ENCODE measurements at regions not wholly inside any gene's neighbourhood (a gene's known extent, or its start where the extent isn't known, plus 50 kb on each side); places are given as distances from the start of the nearest gene placed in this dataset.

DNA sequence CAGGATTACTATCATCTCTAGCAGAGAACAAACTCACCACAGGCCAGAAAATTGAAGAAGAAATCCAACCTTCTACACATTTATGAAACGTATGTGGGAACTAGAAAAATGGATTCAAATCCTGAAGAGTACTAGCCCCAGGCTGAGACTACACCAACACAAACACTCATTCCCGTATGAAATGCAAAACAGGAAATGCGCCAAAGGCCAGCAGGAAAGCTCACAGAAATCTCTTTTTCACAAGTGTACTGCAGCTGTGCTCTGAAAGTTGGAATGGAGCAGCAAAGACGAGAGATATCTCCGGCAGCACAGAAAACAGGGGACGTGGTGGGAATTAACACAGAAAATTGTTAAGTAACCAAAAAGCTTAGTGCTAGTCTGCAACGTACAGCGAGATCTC, 913.5 kb downstream of the TDRD15 start:
- H3K4me2 ChIP-seq (ENCODE audit: insufficient read depth, low read length): no peak overlapping the region
- no peak overlapping the region for H2AFZ ChIP-seq (ENCODE audit: low read depth, low read length)
- H3K27ac ChIP-seq (ENCODE audit: low read length): no peak overlapping the region
- H4K20me1 ChIP-seq (ENCODE audit: insufficient read depth, low read length): no peaks in the 10 kb centered on the region
- no peak overlapping the region for H3K9ac ChIP-seq (ENCODE audit: low read depth, low read length)
- no peak overlapping the region for H3K4me3 ChIP-seq (ENCODE audit: low read depth in 1 of 2, low read length in 2 of 2)
- TF ChIP-seq, protein P1, sequence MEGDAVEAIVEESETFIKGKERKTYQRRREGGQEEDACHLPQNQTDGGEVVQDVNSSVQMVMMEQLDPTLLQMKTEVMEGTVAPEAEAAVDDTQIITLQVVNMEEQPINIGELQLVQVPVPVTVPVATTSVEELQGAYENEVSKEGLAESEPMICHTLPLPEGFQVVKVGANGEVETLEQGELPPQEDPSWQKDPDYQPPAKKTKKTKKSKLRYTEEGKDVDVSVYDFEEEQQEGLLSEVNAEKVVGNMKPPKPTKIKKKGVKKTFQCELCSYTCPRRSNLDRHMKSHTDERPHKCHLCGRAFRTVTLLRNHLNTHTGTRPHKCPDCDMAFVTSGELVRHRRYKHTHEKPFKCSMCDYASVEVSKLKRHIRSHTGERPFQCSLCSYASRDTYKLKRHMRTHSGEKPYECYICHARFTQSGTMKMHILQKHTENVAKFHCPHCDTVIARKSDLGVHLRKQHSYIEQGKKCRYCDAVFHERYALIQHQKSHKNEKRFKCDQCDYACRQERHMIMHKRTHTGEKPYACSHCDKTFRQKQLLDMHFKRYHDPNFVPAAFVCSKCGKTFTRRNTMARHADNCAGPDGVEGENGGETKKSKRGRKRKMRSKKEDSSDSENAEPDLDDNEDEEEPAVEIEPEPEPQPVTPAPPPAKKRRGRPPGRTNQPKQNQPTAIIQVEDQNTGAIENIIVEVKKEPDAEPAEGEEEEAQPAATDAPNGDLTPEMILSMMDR (IDR thresholded peaks at IDR 0.05; ENCODE audit: borderline replicate concordance, extremely low read depth, low read length, poor library complexity, severe bottlenecking): no peak
- TF ChIP-seq EZH2 (IDR thresholded peaks at IDR 0.05; ENCODE audit: borderline replicate concordance, low read depth, low read length, severe bottlenecking): no peak
- H3K36me3 ChIP-seq (ENCODE audit: insufficient read depth, low read length): no peaks in the 10 kb centered on the region
- ATAC-seq (ENCODE audit: insufficient read depth, low read depth): no peak
- H3K9me3 ChIP-seq (ENCODE audit: insufficient read depth, low read length, severe bottlenecking): no peaks in the 10 kb centered on the region
- no peaks in the 10 kb centered on the region for H3K4me1 ChIP-seq (ENCODE audit: insufficient read depth, low read length)
- no peaks in the 10 kb centered on the region for H3K27me3 ChIP-seq (ENCODE audit: insufficient read depth, low read length, poor library complexity)
- H3K79me2 ChIP-seq (ENCODE audit: insufficient read depth, low read length): no peaks in the 10 kb centered on the region
- no peak for DNase-seq

DNA sequence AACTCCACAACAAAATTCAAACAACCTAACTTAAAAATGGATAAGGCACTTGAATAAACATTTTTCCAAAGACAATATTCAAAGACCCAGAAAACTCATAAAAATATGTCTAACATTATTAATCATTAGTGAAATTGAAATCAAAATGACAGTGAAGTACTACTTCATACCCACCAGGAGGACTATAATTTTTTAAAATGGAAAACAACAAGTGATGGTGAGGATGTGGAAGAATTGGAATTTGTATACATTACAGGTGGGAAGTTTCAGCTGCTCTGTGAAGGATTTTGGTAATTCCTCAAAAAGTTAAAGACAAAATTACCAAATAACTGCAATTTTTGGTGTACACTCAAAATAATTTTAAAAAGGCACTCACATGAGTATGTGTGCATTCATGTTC, 920.0 kb downstream of the TDRD15 start:
- Histone ChIP-seq H4K20me1 (ENCODE audit: insufficient read depth, low read length) (no peaks in the 10 kb centered on the region), H3K4me1 (ENCODE audit: insufficient read depth, low read length) (no peaks in the 10 kb centered on the region), H3K36me3 (ENCODE audit: insufficient read depth, low read length) (no peaks in the 10 kb centered on the region), H3K9ac (ENCODE audit: low read depth, low read length) (no peak overlapping the region), H3K9me3 (ENCODE audit: insufficient read depth, low read length, severe bottlenecking) (no peaks in the 10 kb centered on the region), H3K27me3 (ENCODE audit: insufficient read depth, low read length, poor library complexity) (no peaks in the 10 kb centered on the region), H3K79me2 (ENCODE audit: insufficient read depth, low read length) (no peaks in the 10 kb centered on the region), H3K4me3 (ENCODE audit: low read depth in 1 of 2, low read length in 2 of 2) (no peak overlapping the region), H3K27ac (ENCODE audit: low read length) (no peak overlapping the region), H3K4me2 (ENCODE audit: insufficient read depth, low read length) (no peak overlapping the region), H2AFZ (ENCODE audit: low read depth, low read length) (no peak overlapping the region)
- ATAC-seq (ENCODE audit: insufficient read depth, low read depth): no peak
- no peak for TF ChIP-seq EZH2 (IDR thresholded peaks at IDR 0.05; ENCODE audit: borderline replicate concordance, low read depth, low read length, severe bottlenecking)
- TF ChIP-seq, protein P1 (IDR thresholded peaks at IDR 0.05; ENCODE audit: borderline replicate concordance, extremely low read depth, low read length, poor library complexity, severe bottlenecking): no peak
- DNase-seq: no peak

DNA sequence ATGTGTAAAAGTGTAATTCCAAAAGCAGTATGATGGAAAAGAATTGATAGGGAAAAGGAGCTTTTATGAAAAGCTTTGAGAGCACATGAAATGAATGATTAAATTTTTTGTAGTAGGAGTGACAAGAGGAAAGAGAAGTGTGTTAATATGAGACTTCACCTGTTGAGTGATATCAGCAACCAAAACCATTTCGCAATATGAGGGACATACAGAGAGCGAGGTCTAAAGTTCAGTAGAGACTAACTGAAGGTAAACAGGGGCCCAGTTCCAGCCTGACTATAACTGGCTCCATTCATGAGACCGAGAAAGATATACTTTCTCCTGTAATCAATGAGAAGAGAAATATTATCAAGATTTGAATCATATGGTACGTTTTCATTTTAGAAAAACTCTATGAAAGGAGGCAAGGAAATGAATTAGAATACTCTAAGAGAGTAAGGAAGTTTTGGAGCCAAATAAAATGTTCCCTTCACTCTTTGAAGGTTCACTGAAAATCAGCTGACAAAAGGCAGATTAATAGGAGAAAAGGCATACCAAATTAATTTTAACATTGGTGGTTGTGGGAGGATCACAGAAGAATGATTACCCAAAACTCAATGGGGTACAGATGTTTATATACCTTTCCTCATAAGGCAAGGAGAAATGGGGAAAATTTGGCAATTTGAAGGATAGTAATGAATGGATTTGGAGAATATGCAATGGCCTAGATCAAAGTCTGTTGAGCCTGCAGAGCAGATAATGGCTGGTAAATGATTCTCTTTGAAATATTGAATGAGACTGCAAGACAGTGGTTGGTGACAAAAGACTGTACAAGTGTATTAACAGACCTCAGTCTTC, 932.2 kb downstream of the TDRD15 start:
- Histone ChIP-seq H4K20me1 (ENCODE audit: insufficient read depth, low read length) (no peaks in the 10 kb centered on the region), H3K27ac (ENCODE audit: low read length) (no peak overlapping the region), H3K4me2 (ENCODE audit: insufficient read depth, low read length) (no peak overlapping the region), H3K4me1 (ENCODE audit: insufficient read depth, low read length) (no peaks in the 10 kb centered on the region), H3K79me2 (ENCODE audit: insufficient read depth, low read length) (no peaks in the 10 kb centered on the region), H2AFZ (ENCODE audit: low read depth, low read length) (no peak overlapping the region), H3K4me3 (ENCODE audit: low read depth in 1 of 2, low read length in 2 of 2) (no peak overlapping the region), H3K27me3 (ENCODE audit: insufficient read depth, low read length, poor library complexity) (no peaks in the 10 kb centered on the region), H3K9me3 (ENCODE audit: insufficient read depth, low read length, severe bottlenecking) (no peaks in the 10 kb centered on the region), H3K36me3 (ENCODE audit: insufficient read depth, low read length) (no peaks in the 10 kb centered on the region), H3K9ac (ENCODE audit: low read depth, low read length) (no peak overlapping the region)
- DNase-seq: no peak
- TF ChIP-seq EZH2 (IDR thresholded peaks at IDR 0.05; ENCODE audit: borderline replicate concordance, low read depth, low read length, severe bottlenecking): no peak
- TF ChIP-seq, protein P1 (IDR thresholded peaks at IDR 0.05; ENCODE audit: borderline replicate concordance, extremely low read depth, low read length, poor library complexity, severe bottlenecking): no peak
- ATAC-seq (ENCODE audit: insufficient read depth, low read depth): no peak

Measured in DND-41 (cell line).